IMR-90 (cell line): ENCODE measurements at regions not wholly inside any gene's neighbourhood (a gene's known extent, or its start where the extent isn't known, plus 50 kb on each side); places are given as distances from the start of the nearest gene placed in this dataset.

ENCODE experiments used
- ATAC-seq: fragments of 200-7000 bp; cut with Tn5 transposase; 2 replicates; pipeline ENCODE4 v1.9.1; 2020; ENCODE audit warnings: low read depth, mild to moderate bottlenecking, moderate library complexity
- BruUV-seq: library from RNA; stranded (reverse); fragments of 400-500 nt; replicated peaks from 2 replicates; lab custom pipeline; 2021; lab: Mats Ljungman, UMichigan
- CTCF ChIA-PET: fragments of 300-600 bp; formaldehyde crosslinking; extraction: SDS; loops from one replicate; lab custom pipeline; 2021; ENCODE audit warnings: antibody characterized with exemption; lab: Yijun Ruan, JAX
- POLR2A ChIA-PET: fragments of 300-600 bp; sonication (Branson Sonifier 250); formaldehyde crosslinking; loops from one replicate; lab custom pipeline; 2022; ENCODE audit warnings: antibody characterized with exemption; ENCODE audit not compliant: unreplicated experiment; lab: Charles Lee
- DNase-seq: peaks from one replicate; pipeline ENCODE4 v3.0.0; 2013
- H2AFZ ChIP-seq: replicated peaks from 2 replicates; pipeline ENCODE3; 2013; ENCODE audit warnings: low read length, mild to moderate bottlenecking; ENCODE audit not compliant: poor library complexity
- H2AK5ac ChIP-seq: 2 replicates; pipeline ENCODE4 v1.6.1; 2013; ENCODE audit warnings: low read depth, low read length, inconsistent platforms
- H2AK9ac ChIP-seq: replicated peaks from 2 replicates; pipeline ENCODE3; 2013; ENCODE audit warnings: mild to moderate bottlenecking, low read depth, low read length, moderate library complexity; ENCODE audit not compliant: poor library complexity
- H2BK120ac ChIP-seq: 2 replicates; pipeline ENCODE4 v1.6.1; 2013; ENCODE audit warnings: low read depth, low read length, inconsistent platforms
- H2BK15ac ChIP-seq: 3 replicates; pipeline ENCODE4 v1.6.1; 2013; ENCODE audit warnings: low read depth, low read length, inconsistent platforms
- H2BK20ac ChIP-seq: 2 replicates; pipeline ENCODE4 v1.6.1; 2013; ENCODE audit warnings: low read depth, mild to moderate bottlenecking, inconsistent platforms, low read length, moderate library complexity
- H2BK5ac ChIP-seq: 2 replicates; pipeline ENCODE4 v1.6.1; 2013; ENCODE audit warnings: mild to moderate bottlenecking, low read depth, low read length, inconsistent platforms; ENCODE audit not compliant: poor library complexity, severe bottlenecking
- H3K14ac ChIP-seq: replicated peaks from 2 replicates; pipeline ENCODE4 v1.6.1; 2013; ENCODE audit warnings: low read depth, low read length, inconsistent platforms
- H3K18ac ChIP-seq: 2 replicates; pipeline ENCODE4 v1.6.1; 2013; ENCODE audit warnings: low read depth, low read length, control low read depth
- H3K23ac ChIP-seq: 2 replicates; pipeline ENCODE4 v1.6.1; 2013; ENCODE audit warnings: low read depth, low read length, inconsistent platforms
- H3K27ac ChIP-seq: 2 replicates; pipeline ENCODE4 v1.5.1; 2013; ENCODE audit warnings: mild to moderate bottlenecking, control low read depth, low read length; ENCODE audit not compliant: insufficient read depth
- H3K27me3 ChIP-seq: 2 replicates; pipeline ENCODE4 v1.6.1; 2013; ENCODE audit warnings: low read length; ENCODE audit not compliant: control insufficient read depth, insufficient read depth
- H3K36me3 ChIP-seq: 2 replicates; pipeline ENCODE4 v1.6.1; 2013; ENCODE audit warnings: low read length, mixed read lengths; ENCODE audit not compliant: control insufficient read depth, insufficient read depth
- H3K4ac ChIP-seq: 2 replicates; pipeline ENCODE4 v1.6.1; 2013; ENCODE audit warnings: low read depth, low read length, inconsistent platforms
- H3K4me1 ChIP-seq: 2 replicates; pipeline ENCODE4 v1.6.1; 2013; ENCODE audit warnings: low read length, mixed read lengths; ENCODE audit not compliant: control insufficient read depth, insufficient read depth
- H3K4me2 ChIP-seq: 2 replicates; pipeline ENCODE4 v1.6.1; 2013; ENCODE audit warnings: low read depth, mild to moderate bottlenecking, control low read depth, low read length, moderate library complexity
- H3K4me3 ChIP-seq: 2 replicates; pipeline ENCODE4 v1.5.1; 2013; ENCODE audit warnings: low read depth, mild to moderate bottlenecking, control low read depth, low read length, moderate library complexity; ENCODE audit not compliant: insufficient read depth
- H3K56ac ChIP-seq: 2 replicates; pipeline ENCODE4 v1.6.1; 2013; ENCODE audit warnings: low read length, inconsistent platforms; ENCODE audit not compliant: insufficient read depth; ENCODE audit errors: extremely low read depth
- H3K79me1 ChIP-seq, 2 experiments: 2 replicates each; pipeline ENCODE4 v1.6.1; 2013; ENCODE audit warnings: low read length in 2 of 2, inconsistent platforms in 1 of 2, low read depth in 1 of 2
- H3K9ac ChIP-seq: 2 replicates; pipeline ENCODE4 v1.6.1; 2013; ENCODE audit warnings: low read depth, low read length, control low read depth
- H3K9me1 ChIP-seq: 2 replicates; pipeline ENCODE4 v1.6.1; 2013; ENCODE audit warnings: low read length, inconsistent platforms; ENCODE audit not compliant: insufficient read depth
- H3K9me3 ChIP-seq: 2 replicates; pipeline ENCODE4 v1.6.1; 2013; ENCODE audit warnings: low read length; ENCODE audit not compliant: control insufficient read depth, insufficient read depth
- H4K20me1 ChIP-seq: 2 replicates; pipeline ENCODE4 v1.6.1; 2013; ENCODE audit warnings: low read length, inconsistent platforms; ENCODE audit not compliant: insufficient read depth
- H4K5ac ChIP-seq: 2 replicates; pipeline ENCODE4 v1.6.1; 2013; ENCODE audit warnings: mild to moderate bottlenecking, low read depth, low read length, control low read depth
- H4K8ac ChIP-seq, 2 experiments: 2 replicates each; pipeline ENCODE4 v1.6.1; 2013; ENCODE audit warnings: low read depth in 2 of 2, low read length in 2 of 2, control low read depth in 1 of 2, inconsistent platforms in 1 of 2
- H4K91ac ChIP-seq: 2 replicates; pipeline ENCODE4 v1.6.1; 2013; ENCODE audit warnings: low read depth, low read length, inconsistent platforms; ENCODE audit not compliant: insufficient read depth
- BHLHE40 ChIP-seq: fragments of 150-350 bp; IDR thresholded peaks from 2 replicates; pipeline ENCODE4 v1.6.1; 2016; ENCODE audit warnings: mild to moderate bottlenecking, low read depth, low read length
- CHD1 ChIP-seq: IDR thresholded peaks from 2 replicates; pipeline ENCODE4 v1.6.1; 2012; ENCODE audit warnings: low read depth, low read length, improper control_type of control experiment
- CTCF ChIP-seq: conservative IDR thresholded peaks from 2 replicates; pipeline ENCODE4 v1.5.1; 2012; ENCODE audit warnings: mild to moderate bottlenecking, low read depth, low read length, improper control_type of control experiment
- ELK1 ChIP-seq: fragments of 150-350 bp; IDR thresholded peaks from 2 replicates; pipeline ENCODE4 v1.6.1; 2016; ENCODE audit warnings: low read depth, mild to moderate bottlenecking, low read length, moderate library complexity, borderline replicate concordance
- FOS ChIP-seq: fragments of 150-350 bp; IDR thresholded peaks from 2 replicates; pipeline ENCODE4 v1.6.1; 2016; ENCODE audit warnings: low read depth, low read length
- MAFK ChIP-seq: IDR thresholded peaks from 2 replicates; pipeline ENCODE4 v1.6.1; 2012; ENCODE audit warnings: low read depth, low read length, improper control_type of control experiment
- MAZ ChIP-seq: IDR thresholded peaks from 2 replicates; pipeline ENCODE4 v1.6.1; 2012; ENCODE audit warnings: low read depth, mild to moderate bottlenecking, low read length, improper control_type of control experiment, moderate library complexity, borderline replicate concordance
- MXI1 ChIP-seq: IDR thresholded peaks from 2 replicates; pipeline ENCODE4 v1.6.1; 2012; ENCODE audit warnings: low read depth, mild to moderate bottlenecking, low read length, moderate library complexity, borderline replicate concordance
- POLR2A ChIP-seq: IDR thresholded peaks from 2 replicates; pipeline ENCODE4 v1.6.1; 2012; ENCODE audit warnings: mild to moderate bottlenecking, low read depth, low read length
- RFX5 ChIP-seq: IDR thresholded peaks from 2 replicates; pipeline ENCODE4 v1.8.0; 2012; ENCODE audit warnings: low read depth, mild to moderate bottlenecking, low read length, moderate library complexity
- SMC3 ChIP-seq: fragments of 150-350 bp; IDR thresholded peaks from 2 replicates; pipeline ENCODE4 v1.6.1; 2016; ENCODE audit warnings: low read depth, mild to moderate bottlenecking, antibody characterized with exemption, low read length, moderate library complexity
- USF2 ChIP-seq: fragments of 150-350 bp; IDR thresholded peaks from 2 replicates; pipeline ENCODE4 v1.6.1; 2017; ENCODE audit warnings: mild to moderate bottlenecking, antibody characterized with exemption, low read length, low read depth
- WGBS, 2 experiments: methylation state at CpG; one replicate each; pipeline versions ENCODE4 v1.1.5 to v1.1.7; 2013; ENCODE audit warnings: missing lambda C conversion rate in 2 of 2; ENCODE audit not compliant: insufficient read length in 1 of 2; ENCODE audit errors: extremely low coverage in 2 of 2; 5-methylcytosine and 5-hydroxymethylcytosine counted together
- dilution Hi-C: fragments of 300-500 bp; cut with HindIII; formaldehyde crosslinking; loops from one replicate; pipeline ENCODE4 v1.14.3; 2018; ENCODE audit warnings: low sequenced_read_pairs; ENCODE audit not compliant: unreplicated experiment
- in situ Hi-C: fragments of 300-500 bp; cut with MboI; formaldehyde crosslinking; loops from 3 replicates; pipeline ENCODE4 v1.14.3; 2019; ENCODE audit warnings: low sequenced_read_pairs, inconsistent platforms, mixed read lengths
- intact Hi-C: fragments of 100-400 bp; cut with micrococcal nuclease; formaldehyde crosslinking; loops from 2 replicates; pipeline ENCODE4 v1.10.0; 2022

GRCh38 chrX:1876041-1876440, 261.2 kb downstream of the ASMT start:
- Histone ChIP-seq H3K27me3 (no peaks in the 10 kb centered on the region), H4K20me1 (no peaks in the 10 kb centered on the region), H3K4ac (no peak overlapping the region), H2BK20ac (no peak overlapping the region), H3K4me1 (no peaks in the 10 kb centered on the region), H2BK5ac (no peak overlapping the region), H2AK5ac (no peak overlapping the region), H3K9me3 (peaks cover 16% of the 10 kb centered on the region), H3K18ac (no peak overlapping the region), H2BK15ac (no peak overlapping the region), H4K5ac (no peak overlapping the region), H3K4me2 (no peak overlapping the region), H4K8ac (no peak overlapping the region), H3K14ac (no peak overlapping the region), H3K79me1 (no peaks in the 10 kb centered on the region), H2BK120ac (no peak overlapping the region), H3K4me3 (no peak overlapping the region), H3K9ac (no peak overlapping the region), H3K27ac (no peak overlapping the region), H2AK9ac (no peak overlapping the region), H4K91ac (no peak overlapping the region), H3K56ac (no peak overlapping the region), H2AFZ (no peak overlapping the region), H3K9me1 (no peaks in the 10 kb centered on the region), H3K36me3 (no peaks in the 10 kb centered on the region), H3K23ac (no peak overlapping the region)
- in situ Hi-C loops: no loop called here
- DNase-seq (no peak), ATAC-seq (no peak)
- no TSS peak for BruUV-seq
- TF ChIP-seq SMC3 (no peak), BHLHE40 (no peak), FOS (no peak), CHD1 (no peak), MAZ (no peak), RFX5 (no peak), CTCF (no peak), POLR2A (no peak), MAFK (no peak), USF2 (no peak), MXI1 (no peak), ELK1 (no peak)
- WGBS, 2 experiments: no CpG with 5 or more reads among the region's 7 CpGs
- CTCF ChIA-PET: no interaction called here
- dilution Hi-C loops: no loop called here
- POLR2A ChIA-PET: no interaction called here
- intact Hi-C loops: no loop called here
